ENCODE measurements at regions not wholly inside any gene's neighbourhood (a gene's known extent, or its start where the extent isn't known, plus 50 kb on each side); places are given as distances from the start of the nearest gene placed in this dataset.

DNA sequence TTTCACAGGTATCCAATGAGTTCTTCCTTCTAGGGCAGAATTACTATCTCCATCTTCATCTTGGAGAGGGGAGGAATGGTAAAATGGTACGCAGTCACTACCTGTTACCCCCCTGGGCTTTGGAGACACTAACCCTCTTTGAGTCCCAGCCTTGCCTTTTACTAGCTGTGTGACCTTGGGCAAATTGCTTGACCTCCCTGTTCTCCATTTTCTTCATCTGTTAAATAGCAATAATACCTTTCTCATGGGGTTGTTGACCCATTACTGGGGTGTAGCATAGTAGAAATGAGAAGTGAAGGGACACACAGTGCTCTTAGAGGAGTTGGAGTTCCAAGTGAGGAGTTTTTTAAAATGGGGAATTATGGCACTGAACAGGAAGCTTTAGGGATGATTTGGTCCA is 324.7 kb downstream of the FOXL1 start:
- TF ChIP-seq, protein P1, sequence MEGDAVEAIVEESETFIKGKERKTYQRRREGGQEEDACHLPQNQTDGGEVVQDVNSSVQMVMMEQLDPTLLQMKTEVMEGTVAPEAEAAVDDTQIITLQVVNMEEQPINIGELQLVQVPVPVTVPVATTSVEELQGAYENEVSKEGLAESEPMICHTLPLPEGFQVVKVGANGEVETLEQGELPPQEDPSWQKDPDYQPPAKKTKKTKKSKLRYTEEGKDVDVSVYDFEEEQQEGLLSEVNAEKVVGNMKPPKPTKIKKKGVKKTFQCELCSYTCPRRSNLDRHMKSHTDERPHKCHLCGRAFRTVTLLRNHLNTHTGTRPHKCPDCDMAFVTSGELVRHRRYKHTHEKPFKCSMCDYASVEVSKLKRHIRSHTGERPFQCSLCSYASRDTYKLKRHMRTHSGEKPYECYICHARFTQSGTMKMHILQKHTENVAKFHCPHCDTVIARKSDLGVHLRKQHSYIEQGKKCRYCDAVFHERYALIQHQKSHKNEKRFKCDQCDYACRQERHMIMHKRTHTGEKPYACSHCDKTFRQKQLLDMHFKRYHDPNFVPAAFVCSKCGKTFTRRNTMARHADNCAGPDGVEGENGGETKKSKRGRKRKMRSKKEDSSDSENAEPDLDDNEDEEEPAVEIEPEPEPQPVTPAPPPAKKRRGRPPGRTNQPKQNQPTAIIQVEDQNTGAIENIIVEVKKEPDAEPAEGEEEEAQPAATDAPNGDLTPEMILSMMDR (IDR thresholded peaks at IDR 0.05), result no peak
- no peak for TF ChIP-seq POLR2A (IDR thresholded peaks at IDR 0.05)

Data from heart left ventricle (tissue), 13 donors.